ENCODE measurements at regions not wholly inside any gene's neighbourhood (a gene's known extent, or its start where the extent isn't known, plus 50 kb on each side); places are given as distances from the start of the nearest gene placed in this dataset.

- no peaks in the 10 kb centered on the region for H3K36me3 ChIP-seq (ENCODE audit: control insufficient read depth, insufficient read depth, low read length)
Observed at GRCh38 chr1:106457368-106457767, 599.1 kb upstream of the PRMT6 start.

GRCh38 chr1:106458866-106459265 is 597.6 kb upstream of the PRMT6 start:
- 72 to 78% methylated on average over 1 to 3 of the region's 4 CpGs for WGBS, 2 experiments (ENCODE audit: insufficient coverage in 2 of 2)
- no peaks in the 10 kb centered on the region for H3K36me3 ChIP-seq (ENCODE audit: control insufficient read depth, insufficient read depth, low read length)
- H3K4me3 ChIP-seq (ENCODE audit: extremely low read depth, insufficient read depth, low read length, poor library complexity, severe bottlenecking) = no peak overlapping the region
- H3K9me3 ChIP-seq (ENCODE audit: control insufficient read depth, low read length) = no peaks in the 10 kb centered on the region
- no peak overlapping the region for H3K27ac ChIP-seq (ENCODE audit: low read depth, low read length, severe bottlenecking)
- H3K4me1 ChIP-seq (ENCODE audit: control insufficient read depth, insufficient read depth, low read length, poor library complexity, severe bottlenecking) = no peaks in the 10 kb centered on the region

More at GRCh38 chr1:106457368-106457767, 599.1 kb upstream of the PRMT6 start:
- no peaks in the 10 kb centered on the region for H3K9me3 ChIP-seq (ENCODE audit: control insufficient read depth, low read length)
- no peak overlapping the region for H3K4me3 ChIP-seq (ENCODE audit: extremely low read depth, insufficient read depth, low read length, poor library complexity, severe bottlenecking)
- no CpG with 5 or more reads among the region's 1 CpG for WGBS, 2 experiments (ENCODE audit: insufficient coverage in 2 of 2)
- H3K27ac ChIP-seq (ENCODE audit: low read depth, low read length, severe bottlenecking) = no peak overlapping the region
- no peaks in the 10 kb centered on the region for H3K4me1 ChIP-seq (ENCODE audit: control insufficient read depth, insufficient read depth, low read length, poor library complexity, severe bottlenecking)

GRCh38 chr1:106459418-106459817 is 597.1 kb upstream of the PRMT6 start:
- H3K36me3 ChIP-seq (ENCODE audit: control insufficient read depth, insufficient read depth, low read length) = no peaks in the 10 kb centered on the region
- H3K27ac ChIP-seq (ENCODE audit: low read depth, low read length, severe bottlenecking) = no peak overlapping the region
- no CpG with 5 or more reads among the region's 2 CpGs for WGBS, 2 experiments (ENCODE audit: insufficient coverage in 2 of 2)
- no peaks in the 10 kb centered on the region for H3K4me1 ChIP-seq (ENCODE audit: control insufficient read depth, insufficient read depth, low read length, poor library complexity, severe bottlenecking)
- H3K9me3 ChIP-seq (ENCODE audit: control insufficient read depth, low read length) = no peaks in the 10 kb centered on the region
- no peak overlapping the region for H3K4me3 ChIP-seq (ENCODE audit: extremely low read depth, insufficient read depth, low read length, poor library complexity, severe bottlenecking)

- no CpG with 5 or more reads among the region's 2 CpGs for WGBS, 2 experiments (ENCODE audit: insufficient coverage in 2 of 2)
- H3K9me3 ChIP-seq (ENCODE audit: control insufficient read depth, low read length) = no peaks in the 10 kb centered on the region
- H3K4me3 ChIP-seq (ENCODE audit: extremely low read depth, insufficient read depth, low read length, poor library complexity, severe bottlenecking) = no peak overlapping the region
- H3K27ac ChIP-seq (ENCODE audit: low read depth, low read length, severe bottlenecking) = no peak overlapping the region
- H3K4me1 ChIP-seq (ENCODE audit: control insufficient read depth, insufficient read depth, low read length, poor library complexity, severe bottlenecking) = no peaks in the 10 kb centered on the region
- H3K36me3 ChIP-seq (ENCODE audit: control insufficient read depth, insufficient read depth, low read length) = no peaks in the 10 kb centered on the region
Observed at GRCh38 chr1:106465666-106466065, 590.8 kb upstream of the PRMT6 start.

GRCh38 chr1:106480629-106481028 is 575.8 kb upstream of the PRMT6 start:
- WGBS, 2 experiments (ENCODE audit: insufficient coverage in 2 of 2) = no CpG with 5 or more reads among the region's 3 CpGs
- Histone ChIP-seq H3K27ac (ENCODE audit: low read depth, low read length, severe bottlenecking) (no peak overlapping the region), H3K4me3 (ENCODE audit: extremely low read depth, insufficient read depth, low read length, poor library complexity, severe bottlenecking) (no peak overlapping the region), H3K4me1 (ENCODE audit: control insufficient read depth, insufficient read depth, low read length, poor library complexity, severe bottlenecking) (no peaks in the 10 kb centered on the region), H3K36me3 (ENCODE audit: control insufficient read depth, insufficient read depth, low read length) (no peaks in the 10 kb centered on the region), H3K9me3 (ENCODE audit: control insufficient read depth, low read length) (no peaks in the 10 kb centered on the region)

- WGBS, 2 experiments (ENCODE audit: insufficient coverage in 2 of 2) = 94 to 96% methylated on average over 3 to 4 of the region's 4 CpGs
- H3K36me3 ChIP-seq (ENCODE audit: control insufficient read depth, insufficient read depth, low read length) = no peaks in the 10 kb centered on the region
- no peaks in the 10 kb centered on the region for H3K4me1 ChIP-seq (ENCODE audit: control insufficient read depth, insufficient read depth, low read length, poor library complexity, severe bottlenecking)
- no peaks in the 10 kb centered on the region for H3K9me3 ChIP-seq (ENCODE audit: control insufficient read depth, low read length)
- H3K4me3 ChIP-seq (ENCODE audit: extremely low read depth, insufficient read depth, low read length, poor library complexity, severe bottlenecking) = no peak overlapping the region
- H3K27ac ChIP-seq (ENCODE audit: low read depth, low read length, severe bottlenecking) = no peak overlapping the region
Observed at GRCh38 chr1:106492880-106493279, 563.6 kb upstream of the PRMT6 start.

GRCh38 chr1:106494646-106495045 is 561.8 kb upstream of the PRMT6 start:
- Histone ChIP-seq H3K4me3 (ENCODE audit: extremely low read depth, insufficient read depth, low read length, poor library complexity, severe bottlenecking) (no peak overlapping the region), H3K9me3 (ENCODE audit: control insufficient read depth, low read length) (no peaks in the 10 kb centered on the region), H3K27ac (ENCODE audit: low read depth, low read length, severe bottlenecking) (no peak overlapping the region), H3K36me3 (ENCODE audit: control insufficient read depth, insufficient read depth, low read length) (no peaks in the 10 kb centered on the region), H3K4me1 (ENCODE audit: control insufficient read depth, insufficient read depth, low read length, poor library complexity, severe bottlenecking) (no peaks in the 10 kb centered on the region)
- no CpG with 5 or more reads among the region's 1 CpG for WGBS, 2 experiments (ENCODE audit: insufficient coverage in 2 of 2)

- no peaks in the 10 kb centered on the region for H3K36me3 ChIP-seq (ENCODE audit: control insufficient read depth, insufficient read depth, low read length)
- no peaks in the 10 kb centered on the region for H3K4me1 ChIP-seq (ENCODE audit: control insufficient read depth, insufficient read depth, low read length, poor library complexity, severe bottlenecking)
- no peak overlapping the region for H3K27ac ChIP-seq (ENCODE audit: low read depth, low read length, severe bottlenecking)
- no peaks in the 10 kb centered on the region for H3K9me3 ChIP-seq (ENCODE audit: control insufficient read depth, low read length)
- H3K4me3 ChIP-seq (ENCODE audit: extremely low read depth, insufficient read depth, low read length, poor library complexity, severe bottlenecking) = no peak overlapping the region
- WGBS, 2 experiments (ENCODE audit: insufficient coverage in 2 of 2) = no CpG with 5 or more reads among the region's 1 CpG
Observed at GRCh38 chr1:106498238-106498637, 558.2 kb upstream of the PRMT6 start.

- WGBS, 2 experiments (ENCODE audit: insufficient coverage in 2 of 2) = 100% methylated on average over 1 of the region's 1 CpG
- Histone ChIP-seq H3K9me3 (ENCODE audit: control insufficient read depth, low read length) (no peaks in the 10 kb centered on the region), H3K4me1 (ENCODE audit: control insufficient read depth, insufficient read depth, low read length, poor library complexity, severe bottlenecking) (no peaks in the 10 kb centered on the region), H3K36me3 (ENCODE audit: control insufficient read depth, insufficient read depth, low read length) (no peaks in the 10 kb centered on the region), H3K27ac (ENCODE audit: low read depth, low read length, severe bottlenecking) (no peak overlapping the region), H3K4me3 (ENCODE audit: extremely low read depth, insufficient read depth, low read length, poor library complexity, severe bottlenecking) (no peak overlapping the region)
Observed at GRCh38 chr1:106502659-106503058, 553.8 kb upstream of the PRMT6 start.

GRCh38 chr1:106515375-106515774 is 541.1 kb upstream of the PRMT6 start:
- no peaks in the 10 kb centered on the region for H3K36me3 ChIP-seq (ENCODE audit: control insufficient read depth, insufficient read depth, low read length)
- no peak overlapping the region for H3K27ac ChIP-seq (ENCODE audit: low read depth, low read length, severe bottlenecking)
- no peaks in the 10 kb centered on the region for H3K9me3 ChIP-seq (ENCODE audit: control insufficient read depth, low read length)
- no peaks in the 10 kb centered on the region for H3K4me1 ChIP-seq (ENCODE audit: control insufficient read depth, insufficient read depth, low read length, poor library complexity, severe bottlenecking)
- H3K4me3 ChIP-seq (ENCODE audit: extremely low read depth, insufficient read depth, low read length, poor library complexity, severe bottlenecking) = no peak overlapping the region
- 78 to 100% methylated on average over 2 of the region's 3 CpGs for WGBS, 2 experiments (ENCODE audit: insufficient coverage in 2 of 2)

GRCh38 chr1:106517224-106517623 is 539.2 kb upstream of the PRMT6 start:
- Histone ChIP-seq H3K9me3 (ENCODE audit: control insufficient read depth, low read length) (no peaks in the 10 kb centered on the region), H3K4me3 (ENCODE audit: extremely low read depth, insufficient read depth, low read length, poor library complexity, severe bottlenecking) (no peak overlapping the region), H3K27ac (ENCODE audit: low read depth, low read length, severe bottlenecking) (no peak overlapping the region), H3K4me1 (ENCODE audit: control insufficient read depth, insufficient read depth, low read length, poor library complexity, severe bottlenecking) (no peaks in the 10 kb centered on the region), H3K36me3 (ENCODE audit: control insufficient read depth, insufficient read depth, low read length) (no peaks in the 10 kb centered on the region)
- 50% methylated on average over 1 of the region's 3 CpGs; no CpG with 5 or more reads in 1 of the 2 experiments for WGBS, 2 experiments (ENCODE audit: insufficient coverage in 2 of 2)
